ENCODE measurements at regions not wholly inside any gene's neighbourhood (a gene's known extent, or its start where the extent isn't known, plus 50 kb on each side); places are given as distances from the start of the nearest gene placed in this dataset.

DNA sequence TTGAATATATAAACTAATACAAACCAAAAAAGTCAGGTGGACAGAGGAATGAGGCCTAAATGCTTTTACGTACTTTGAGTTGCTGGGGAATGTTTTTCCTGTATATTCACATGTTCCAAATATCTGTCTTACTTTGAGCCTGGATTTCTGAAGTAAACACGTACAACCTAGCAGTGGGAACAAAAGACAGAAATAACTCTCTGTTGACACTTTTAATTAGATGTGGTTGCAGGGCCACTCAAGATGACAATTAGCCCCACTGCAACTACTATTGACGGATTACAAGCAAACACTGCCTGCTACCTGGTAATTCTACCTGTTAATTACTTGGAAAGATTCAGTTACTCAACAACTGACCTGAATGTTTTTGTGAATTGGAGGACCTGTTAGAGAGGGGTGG, 196.9 kb downstream of the TTLL7 start:
- TF ChIP-seq, protein P1, sequence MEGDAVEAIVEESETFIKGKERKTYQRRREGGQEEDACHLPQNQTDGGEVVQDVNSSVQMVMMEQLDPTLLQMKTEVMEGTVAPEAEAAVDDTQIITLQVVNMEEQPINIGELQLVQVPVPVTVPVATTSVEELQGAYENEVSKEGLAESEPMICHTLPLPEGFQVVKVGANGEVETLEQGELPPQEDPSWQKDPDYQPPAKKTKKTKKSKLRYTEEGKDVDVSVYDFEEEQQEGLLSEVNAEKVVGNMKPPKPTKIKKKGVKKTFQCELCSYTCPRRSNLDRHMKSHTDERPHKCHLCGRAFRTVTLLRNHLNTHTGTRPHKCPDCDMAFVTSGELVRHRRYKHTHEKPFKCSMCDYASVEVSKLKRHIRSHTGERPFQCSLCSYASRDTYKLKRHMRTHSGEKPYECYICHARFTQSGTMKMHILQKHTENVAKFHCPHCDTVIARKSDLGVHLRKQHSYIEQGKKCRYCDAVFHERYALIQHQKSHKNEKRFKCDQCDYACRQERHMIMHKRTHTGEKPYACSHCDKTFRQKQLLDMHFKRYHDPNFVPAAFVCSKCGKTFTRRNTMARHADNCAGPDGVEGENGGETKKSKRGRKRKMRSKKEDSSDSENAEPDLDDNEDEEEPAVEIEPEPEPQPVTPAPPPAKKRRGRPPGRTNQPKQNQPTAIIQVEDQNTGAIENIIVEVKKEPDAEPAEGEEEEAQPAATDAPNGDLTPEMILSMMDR (conservative IDR thresholded peaks at IDR 0.05; ENCODE audit: low read depth, low read length) = no peak
- H3K4me3 ChIP-seq (ENCODE audit: low read length) = no peak overlapping the region
- no peak for DNase-seq (ENCODE audit: low read depth)

DNA sequence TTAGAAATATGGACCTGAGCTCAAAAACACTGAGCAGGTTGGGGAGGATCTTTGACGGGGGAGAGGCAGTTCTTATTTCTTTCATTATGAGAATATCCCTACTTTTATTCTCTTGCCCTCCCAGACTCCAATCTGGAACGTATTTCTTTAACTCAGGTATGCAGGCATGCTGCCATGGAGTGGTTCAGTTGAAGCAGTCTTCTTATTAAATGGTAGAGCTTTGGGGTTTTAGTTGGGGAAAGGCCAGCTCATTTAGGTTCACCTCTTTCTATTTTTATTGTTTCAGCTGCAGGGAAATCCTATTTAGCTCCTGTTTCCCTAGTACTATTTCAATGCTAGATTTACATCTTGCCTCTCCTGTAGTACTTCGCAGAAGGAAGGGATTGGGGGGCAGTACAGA, 198.9 kb downstream of the TTLL7 start:
- DNase-seq (ENCODE audit: low read depth) = no peak
- no peak overlapping the region for H3K4me3 ChIP-seq (ENCODE audit: low read length)
- TF ChIP-seq, protein P1 (conservative IDR thresholded peaks at IDR 0.05; ENCODE audit: low read depth, low read length) = no peak

DNA sequence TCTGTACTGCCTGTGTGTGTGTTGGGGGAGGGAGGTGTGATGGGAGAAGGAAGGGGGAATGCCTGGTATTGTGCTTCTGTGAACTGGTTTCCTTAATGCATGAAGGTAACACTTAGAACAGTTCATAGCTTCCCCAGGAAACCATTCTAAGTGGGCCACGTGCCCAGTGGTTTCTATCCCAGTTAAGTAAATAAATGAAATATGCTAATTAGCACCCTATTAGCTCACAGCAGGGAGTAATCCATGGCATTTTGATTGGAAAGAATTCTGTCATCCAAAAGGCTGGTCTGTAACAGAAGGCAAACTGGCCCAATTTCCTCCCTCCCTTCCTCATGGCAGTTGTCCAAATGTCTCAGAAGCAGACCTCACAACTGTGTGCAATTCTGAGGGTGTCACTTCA, 199.3 kb downstream of the TTLL7 start:
- no peak overlapping the region for H3K4me3 ChIP-seq (ENCODE audit: low read length)
- no peak for DNase-seq (ENCODE audit: low read depth)
- TF ChIP-seq, protein P1 (conservative IDR thresholded peaks at IDR 0.05; ENCODE audit: low read depth, low read length) = no peak

DNA sequence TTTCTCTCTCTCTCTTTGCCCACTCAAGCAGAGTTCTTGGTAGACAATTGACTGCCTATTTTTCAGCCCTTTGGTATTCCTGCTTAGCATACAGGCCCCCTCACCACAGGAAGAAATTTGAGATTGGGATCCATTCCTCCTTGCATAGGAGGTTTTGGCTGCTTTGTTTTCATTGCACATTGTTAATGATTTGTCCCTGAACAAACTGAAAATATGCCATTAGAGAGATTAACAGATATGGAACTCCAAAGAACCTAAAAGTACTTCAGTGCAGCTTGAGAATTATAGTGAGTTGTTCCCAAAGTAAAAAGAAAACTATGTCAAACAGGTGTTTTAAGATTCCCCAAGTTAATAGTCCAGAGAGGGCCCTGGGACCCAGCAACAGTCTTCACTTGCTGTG, 200.0 kb downstream of the TTLL7 start:
- TF ChIP-seq, protein P1 (conservative IDR thresholded peaks at IDR 0.05; ENCODE audit: low read depth, low read length) = no peak
- DNase-seq (ENCODE audit: low read depth) = no peak
- H3K4me3 ChIP-seq (ENCODE audit: low read length) = no peak overlapping the region

DNA sequence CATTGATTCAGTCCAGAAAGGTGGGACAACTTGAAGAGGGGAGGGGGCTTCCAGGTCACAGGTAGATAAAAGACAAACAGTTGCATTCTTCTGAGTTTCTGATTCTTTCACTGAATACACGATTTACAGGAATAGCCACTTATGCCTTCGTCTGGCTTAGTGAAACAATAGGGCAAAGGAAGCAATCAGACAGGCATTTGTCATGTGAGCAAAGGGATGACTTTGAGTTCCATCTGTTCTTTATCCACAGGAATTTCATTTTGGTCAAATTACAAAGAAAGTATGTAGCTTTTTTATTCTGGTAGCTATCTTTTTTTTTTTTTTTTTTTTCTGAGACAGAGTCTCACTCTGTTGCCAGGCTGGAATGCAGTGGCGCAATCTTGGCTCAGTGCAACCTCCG, 202.5 kb downstream of the TTLL7 start:
- DNase-seq (ENCODE audit: low read depth) = no peak
- TF ChIP-seq, protein P1 (conservative IDR thresholded peaks at IDR 0.05; ENCODE audit: low read depth, low read length) = no peak
- H3K4me3 ChIP-seq (ENCODE audit: low read length) = no peak overlapping the region

DNA sequence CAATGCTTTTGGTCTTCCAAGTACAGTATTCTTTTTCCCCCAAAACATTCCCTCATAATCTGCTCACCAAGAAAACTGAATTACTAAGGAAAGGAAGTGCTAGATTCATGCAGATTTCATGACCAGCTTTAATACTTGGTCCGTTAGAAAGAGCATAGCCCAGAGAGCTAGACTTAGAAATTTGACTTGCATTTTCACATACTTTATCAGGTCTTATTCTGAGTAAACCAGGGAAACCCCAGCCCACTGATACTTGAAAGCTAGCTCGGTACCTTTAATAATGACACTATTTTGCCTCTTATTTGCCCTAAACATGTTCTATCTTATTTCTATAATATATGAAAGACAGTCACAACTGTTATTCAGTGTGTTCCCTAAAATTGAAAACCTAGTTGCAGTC, 204.5 kb downstream of the TTLL7 start:
- H3K4me3 ChIP-seq (ENCODE audit: low read length) = no peak overlapping the region
- TF ChIP-seq, protein P1 (conservative IDR thresholded peaks at IDR 0.05; ENCODE audit: low read depth, low read length) = no peak
- DNase-seq (ENCODE audit: low read depth) = no peak

DNA sequence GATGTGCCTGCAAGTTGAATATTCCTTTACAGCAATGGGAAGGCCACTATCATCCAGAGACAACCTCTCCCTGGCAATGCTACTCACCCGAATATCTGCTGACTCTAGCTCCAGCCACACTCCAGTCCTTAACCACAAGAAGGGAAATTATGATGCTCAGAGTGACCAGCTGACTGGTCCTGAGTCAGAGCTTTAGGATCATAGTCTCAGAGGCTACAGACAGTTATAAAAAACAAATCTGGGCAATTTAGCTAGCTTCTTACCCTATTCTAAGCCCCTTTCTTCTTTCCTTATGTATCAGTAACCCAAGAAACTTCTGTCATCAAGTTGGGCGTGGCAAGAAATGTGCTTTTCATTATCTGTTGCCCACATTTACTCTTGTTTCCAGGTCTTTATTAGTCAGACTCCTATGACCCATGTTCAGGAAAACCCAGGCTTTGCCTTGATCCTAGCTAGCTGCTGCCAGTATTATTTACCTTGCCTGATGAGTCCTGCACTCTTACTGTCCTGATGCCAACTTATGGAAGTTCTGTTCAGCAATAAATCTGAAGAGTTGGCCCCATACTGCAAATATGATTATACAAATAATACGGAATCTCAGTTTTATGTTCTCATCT, 207.0 kb downstream of the TTLL7 start:
- TF ChIP-seq, protein P1 (conservative IDR thresholded peaks at IDR 0.05; ENCODE audit: low read depth, low read length) = no peak
- no peak overlapping the region for H3K4me3 ChIP-seq (ENCODE audit: low read length)
- DNase-seq (ENCODE audit: low read depth) = peak; percentile 27

Data from retinal pigment epithelial cell (primary cell).